HG02885 (cell line): ENCODE measurements at regions not wholly inside any gene's neighbourhood (a gene's known extent, or its start where the extent isn't known, plus 50 kb on each side); places are given as distances from the start of the nearest gene placed in this dataset.
"Not testable (repeated sequence)": the region's sequence is repeated elsewhere in the genome, so short reads cannot be mapped to it uniquely, and the experiment has no call there.

ENCODE experiments used
- ATAC-seq: cut with Tn5 transposase; IDR thresholded peaks from one replicate; pipeline ENCODE4 v1.9.1; 2021; ENCODE audit warnings: mild to moderate bottlenecking; ENCODE audit not compliant: unreplicated experiment, poor library complexity

GRCh38 chr16:59144841-59145240, 410.7 kb upstream of the GOT2 start:
- ATAC-seq: no peak

GRCh38 chr16:59144326-59144725, 410.2 kb upstream of the GOT2 start:
- no peak for ATAC-seq

GRCh38 chr16:59126486-59126885, 392.4 kb upstream of the GOT2 start:
- ATAC-seq: no peak

- ATAC-seq: no peak
Observed at GRCh38 chr16:59124056-59124455, 389.9 kb upstream of the GOT2 start.

GRCh38 chr16:59123479-59123878, 389.4 kb upstream of the GOT2 start:
- ATAC-seq: no peak

- no peak for ATAC-seq
Observed at GRCh38 chr16:59122262-59122537, 388.1 kb upstream of the GOT2 start.

- no peak for ATAC-seq
Observed at GRCh38 chr16:59121411-59122261, 387.5 kb upstream of the GOT2 start.

- no peak for ATAC-seq
Observed at GRCh38 chr16:59116744-59117143, 382.6 kb upstream of the GOT2 start.

- no peak for ATAC-seq
Observed at GRCh38 chr16:59114790-59115189, 380.7 kb upstream of the GOT2 start.

GRCh38 chr16:59113004-59113670, 379.0 kb upstream of the GOT2 start:
- ATAC-seq: no peak

- ATAC-seq: no peak
Observed at GRCh38 chr16:59111280-59111679, 377.2 kb upstream of the GOT2 start.

- ATAC-seq: no peak
Observed at GRCh38 chr16:59108374-59108773, 374.3 kb upstream of the GOT2 start.

- ATAC-seq: not testable (repeated sequence)
Observed at GRCh38 chr16:59096682-59097081, 362.6 kb upstream of the GOT2 start.

GRCh38 chr16:59090541-59090940, 356.4 kb upstream of the GOT2 start:
- no peak for ATAC-seq

- ATAC-seq: no peak
Observed at GRCh38 chr16:59088431-59088830, 354.3 kb upstream of the GOT2 start.

GRCh38 chr16:59087641-59088040, 353.5 kb upstream of the GOT2 start:
- no peak for ATAC-seq

GRCh38 chr16:59067205-59067604, 333.1 kb upstream of the GOT2 start:
- no peak for ATAC-seq

GRCh38 chr16:59060207-59060606, 326.1 kb upstream of the GOT2 start:
- ATAC-seq: no peak

GRCh38 chr16:59058250-59058649, 324.1 kb upstream of the GOT2 start:
- no peak for ATAC-seq

- ATAC-seq: no peak
Observed at GRCh38 chr16:59053911-59054310, 319.8 kb upstream of the GOT2 start.

GRCh38 chr16:59052231-59052630, 318.1 kb upstream of the GOT2 start:
- ATAC-seq: no peak

- ATAC-seq: no peak
Observed at GRCh38 chr16:59048876-59049275, 314.8 kb upstream of the GOT2 start.
